Activated CD4-positive, alpha-beta T cell treated with anti-CD3 and anti-CD28 coated beads, Interleukin-2, amount 50 U/mL, for 24 hours (primary cell): ENCODE measurements at regions not wholly inside any gene's neighbourhood (a gene's known extent, or its start where the extent isn't known, plus 50 kb on each side); places are given as distances from the start of the nearest gene placed in this dataset.

Experiments used
- DNase-seq, 2 donors: peaks; one replicate each; pipeline ENCODE4 v3.0.0-alpha.2; 2020; ENCODE audit warnings: low read depth in 1 of 2, low spot score in 1 of 2

GRCh38 chr11:116478669-116479668 is 293.8 kb downstream of the BUD13 start:
- DNase-seq: no peak

- DNase-seq: no peak
Observed at GRCh38 chr11:116478205-116478604, 294.6 kb downstream of the BUD13 start.

- no peak for DNase-seq
Observed at GRCh38 chr11:116473790-116474346, 298.9 kb downstream of the BUD13 start.

GRCh38 chr11:116473206-116473769 is 299.5 kb downstream of the BUD13 start:
- no peak for DNase-seq

GRCh38 chr11:116472651-116473050 is 300.1 kb downstream of the BUD13 start:
- DNase-seq: no peak

- no peak for DNase-seq
Observed at GRCh38 chr11:116471608-116472256, 301.1 kb downstream of the BUD13 start.

- DNase-seq: no peak
Observed at GRCh38 chr11:116468699-116469098, 304.1 kb downstream of the BUD13 start.

GRCh38 chr11:116467823-116468222 is 305.0 kb downstream of the BUD13 start:
- DNase-seq: no peak

- DNase-seq: no peak
Observed at GRCh38 chr11:116466801-116467200, 306.0 kb downstream of the BUD13 start.

GRCh38 chr11:116466191-116466590 is 306.6 kb downstream of the BUD13 start:
- no peak for DNase-seq

GRCh38 chr11:116465056-116465455 is 307.7 kb downstream of the BUD13 start:
- no peak for DNase-seq

GRCh38 chr11:116461789-116462188 is 311.0 kb downstream of the BUD13 start:
- no peak for DNase-seq

GRCh38 chr11:116460156-116460920 is 312.4 kb downstream of the BUD13 start:
- no peak for DNase-seq

GRCh38 chr11:116459185-116460045 is 313.4 kb downstream of the BUD13 start:
- no peak for DNase-seq

GRCh38 chr11:116458546-116458945 is 314.2 kb downstream of the BUD13 start:
- no peak for DNase-seq

GRCh38 chr11:116457336-116458007 is 315.3 kb downstream of the BUD13 start:
- no peak for DNase-seq

- no peak for DNase-seq
Observed at GRCh38 chr11:116454951-116455350, 317.8 kb downstream of the BUD13 start.

GRCh38 chr11:116454020-116454645 is 318.7 kb downstream of the BUD13 start:
- DNase-seq: no peak

GRCh38 chr11:116452461-116452860 is 320.3 kb downstream of the BUD13 start:
- DNase-seq: no peak
